ENCODE measurements at regions not wholly inside any gene's neighbourhood (a gene's known extent, or its start where the extent isn't known, plus 50 kb on each side); places are given as distances from the start of the nearest gene placed in this dataset.

DNA sequence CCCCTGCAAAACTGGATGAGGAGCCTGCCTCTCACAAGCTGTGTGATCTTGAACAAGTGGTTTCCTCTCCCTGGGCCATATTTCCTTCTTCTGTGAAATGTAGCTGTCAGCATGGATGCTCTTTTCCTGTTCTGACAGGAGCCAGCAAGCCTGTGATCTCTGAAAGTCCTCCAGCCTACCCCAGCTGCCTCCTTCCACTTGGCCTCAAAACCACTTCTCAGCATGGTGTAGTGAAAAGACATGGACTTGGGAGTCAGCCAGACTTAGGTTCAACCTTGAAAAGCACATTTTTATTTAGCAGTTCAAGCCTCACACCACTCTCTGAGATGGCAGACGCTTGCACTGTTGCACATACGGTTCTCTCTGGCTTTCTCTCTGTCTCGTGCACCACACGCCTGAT is 292.9 kb upstream of the DUSP10 start:
- TF ChIP-seq FOSL1 (IDR thresholded peaks at IDR 0.05; ENCODE audit: insufficient read depth, low read depth, low read length) (no peak), TAF7 (optimal IDR thresholded peaks at IDR 0.05; ENCODE audit: borderline replicate concordance, low read depth, low read length) (no peak), CHD2 (IDR thresholded peaks at IDR 0.05; ENCODE audit: low read length) (no peak), KDM1A (IDR thresholded peaks at IDR 0.05; ENCODE audit: borderline replicate concordance, low read length) (no peak), RBBP5 (IDR thresholded peaks at IDR 0.05; ENCODE audit: borderline replicate concordance, low read depth, low read length) (no peak)
- TF ChIP-seq, protein P1, sequence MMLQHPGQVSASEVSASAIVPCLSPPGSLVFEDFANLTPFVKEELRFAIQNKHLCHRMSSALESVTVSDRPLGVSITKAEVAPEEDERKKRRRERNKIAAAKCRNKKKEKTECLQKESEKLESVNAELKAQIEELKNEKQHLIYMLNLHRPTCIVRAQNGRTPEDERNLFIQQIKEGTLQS (IDR thresholded peaks at IDR 0.05; ENCODE audit: insufficient read depth, low read depth, low read length): no peak
- H2BK120ac ChIP-seq (replicated peaks; ENCODE audit: low read depth, low read length): no peak overlapping the region
- no peak overlapping the region for H3K18ac ChIP-seq (ENCODE audit: extremely low read depth, low read length)
- no peak overlapping the region for H3K27ac ChIP-seq (ENCODE audit: low read depth, low read length)
- no peak overlapping the region for H3K4me3 ChIP-seq (ENCODE audit: extremely low read depth in 1 of 4, insufficient read depth in 2 of 4, low read depth in 3 of 4, low read length in 4 of 4)
- H2BK12ac ChIP-seq (ENCODE audit: low read depth, low read length): no peak overlapping the region
- H3K23ac ChIP-seq (ENCODE audit: insufficient read length): no peak overlapping the region
- H3K9me3 ChIP-seq (ENCODE audit: insufficient read depth in 2 of 2, low read depth in 1 of 2, low read length in 1 of 2): peaks cover 0 to 4% of the 10 kb centered on the region in 2 experiments; a peak in 1 of 4 replicates
- H3K27me3 ChIP-seq (replicated peaks in 1 of 4; ENCODE audit: control insufficient read depth in 3 of 4, extremely low read depth in 1 of 4, insufficient read depth in 3 of 4, low read length in 3 of 4): no peaks in the 10 kb centered on the region
- no peak overlapping the region for H4K5ac ChIP-seq (ENCODE audit: insufficient read length, low read depth, low read length)
- no peak overlapping the region for H2AK5ac ChIP-seq (ENCODE audit: low read depth, low read length)
- no peaks in the 10 kb centered on the region for H3K79me2 ChIP-seq (ENCODE audit: control insufficient read depth in 1 of 2, insufficient read depth in 2 of 2, low read length in 2 of 2)
- H2AFZ ChIP-seq (ENCODE audit: low read length): no peak overlapping the region
- H3K23me2 ChIP-seq (ENCODE audit: low read depth, low read length): no peaks in the 10 kb centered on the region
- H4K91ac ChIP-seq (replicated peaks; ENCODE audit: insufficient read length, low read length): no peak overlapping the region
- H2BK20ac ChIP-seq (ENCODE audit: low read length): no peak overlapping the region
- no peaks in the 10 kb centered on the region for H3K36me3 ChIP-seq (ENCODE audit: control insufficient read depth in 2 of 4, insufficient read depth in 4 of 4, low read length in 3 of 4)
- no peaks in the 10 kb centered on the region for H3K4me1 ChIP-seq (replicated peaks in 1 of 4; ENCODE audit: control insufficient read depth in 3 of 4, insufficient read depth in 4 of 4, low read length in 3 of 4)
- FAIRE-seq: no peak
- no peak overlapping the region for H2BK15ac ChIP-seq (ENCODE audit: low read length)
- H4K20me1 ChIP-seq (replicated peaks in 1 of 2; ENCODE audit: control insufficient read depth in 1 of 2, insufficient read depth in 2 of 2, low read length in 2 of 2): no peaks in the 10 kb centered on the region
- no peak overlapping the region for H2BK5ac ChIP-seq (ENCODE audit: low read depth, low read length)
- no peak for DNase-seq (ENCODE audit: low read depth in 1 of 2, low spot score in 2 of 2)
- WGBS, 2 experiments (ENCODE audit: extremely low coverage in 1 of 2, insufficient coverage in 1 of 2, insufficient read length in 1 of 2, insufficient replicate concordance in 2 of 2, low coverage in 1 of 2, low lambda C conversion rate in 2 of 2, missing lambda C conversion rate in 1 of 2): 96% methylated on average over 4 of the region's 4 CpGs; no CpG with 5 or more reads in 1 of the 2 experiments
- no peak overlapping the region for H3K9ac ChIP-seq (replicated peaks in 1 of 4; ENCODE audit: extremely low read depth in 1 of 4, low read depth in 3 of 4, low read length in 3 of 4)
- H3K79me1 ChIP-seq (ENCODE audit: low read depth, low read length): no peaks in the 10 kb centered on the region
- no peak overlapping the region for H4K8ac ChIP-seq (ENCODE audit: extremely low read depth, insufficient read depth, low read length)
- ChIA-PET POLR2A (ENCODE audit: partially characterized antibody) (no interaction called here), CTCF (ENCODE audit: partially characterized antibody) (interaction anchor here (1.0 kb wide), 1 partner anchor 21 kb away, joined by 3 read pairs; no protein-coding TSS in a partner anchor)
- H3K56ac ChIP-seq (replicated peaks; ENCODE audit: insufficient read length, low read depth, low read length): no peak overlapping the region
- H3K14ac ChIP-seq (ENCODE audit: insufficient read length): no peak overlapping the region
- H3K4ac ChIP-seq (replicated peaks; ENCODE audit: insufficient read length, low read depth, low read length): no peak overlapping the region
- H3K4me2 ChIP-seq (ENCODE audit: insufficient read depth in 1 of 2, low read depth in 2 of 2, low read length in 2 of 2): no peak overlapping the region

All from H1 (cell line).